H9 (cell line): ENCODE measurements at regions not wholly inside any gene's neighbourhood (a gene's known extent, or its start where the extent isn't known, plus 50 kb on each side); places are given as distances from the start of the nearest gene placed in this dataset.

Experiments
- DNase-seq: peaks from one replicate; pipeline ENCODE4 v3.0.0-alpha.2; 2017
- H2AFZ ChIP-seq: one replicate; pipeline ENCODE4 v1.6.1; 2013; ENCODE audit warnings: mild to moderate bottlenecking, low read length, control low read depth, moderate library complexity
- H2AK5ac ChIP-seq: 2 replicates; pipeline ENCODE4 v1.6.1; 2013; ENCODE audit warnings: low read length, control low read depth, mixed read lengths; ENCODE audit not compliant: insufficient read length
- H2BK120ac ChIP-seq: one replicate; pipeline ENCODE4 v1.6.1; 2013; ENCODE audit warnings: low read depth, mild to moderate bottlenecking, low read length, control low read depth, inconsistent platforms; ENCODE audit not compliant: poor library complexity, severe bottlenecking
- H2BK12ac ChIP-seq: 2 replicates; pipeline ENCODE4 v1.6.1; 2013; ENCODE audit warnings: low read length, control low read depth, mixed read lengths, low read depth; ENCODE audit not compliant: insufficient read length
- H2BK15ac ChIP-seq: 2 replicates; pipeline ENCODE4 v1.6.1; 2013; ENCODE audit warnings: low read depth, low read length, control low read depth
- H2BK20ac ChIP-seq: one replicate; pipeline ENCODE4 v1.6.1; 2013; ENCODE audit warnings: low read depth, mild to moderate bottlenecking, low read length, control low read depth, inconsistent platforms; ENCODE audit not compliant: poor library complexity, severe bottlenecking
- H2BK5ac ChIP-seq: 2 replicates; pipeline ENCODE4 v1.6.1; 2013; ENCODE audit warnings: low read length, control low read depth, mixed read lengths; ENCODE audit not compliant: insufficient read length
- H3K14ac ChIP-seq: 2 replicates; pipeline ENCODE4 v1.6.1; 2013; ENCODE audit warnings: low read length, control low read depth; ENCODE audit not compliant: insufficient read depth
- H3K18ac ChIP-seq: 2 replicates; pipeline ENCODE4 v1.6.1; 2013; ENCODE audit warnings: low read depth, mild to moderate bottlenecking, mixed read lengths, low read length, control low read depth; ENCODE audit not compliant: insufficient read length
- H3K23ac ChIP-seq: 2 replicates; pipeline ENCODE4 v1.6.1; 2013; ENCODE audit warnings: low read length, control low read depth, mixed read lengths, low read depth; ENCODE audit not compliant: insufficient read length
- H3K23me2 ChIP-seq: 2 replicates; pipeline ENCODE4 v1.6.1; 2013; ENCODE audit warnings: low read depth, mild to moderate bottlenecking, mixed read lengths, low read length, control low read depth; ENCODE audit not compliant: insufficient read length, poor library complexity, severe bottlenecking
- H3K27ac ChIP-seq: 2 replicates; pipeline ENCODE4 v1.5.1; 2013; ENCODE audit warnings: low read length, control low read depth, mixed read lengths, low read depth; ENCODE audit not compliant: insufficient read length
- H3K27me3 ChIP-seq: 2 replicates; pipeline ENCODE4 v1.6.1; 2013; ENCODE audit warnings: low read length, control low read depth, inconsistent platforms; ENCODE audit not compliant: insufficient read depth
- H3K4ac ChIP-seq: 2 replicates; pipeline ENCODE4 v1.6.1; 2013; ENCODE audit warnings: low read depth, mild to moderate bottlenecking, control low read depth, inconsistent platforms, low read length, moderate library complexity
- H3K4me1 ChIP-seq: 2 replicates; pipeline ENCODE4 v1.6.1; 2013; ENCODE audit warnings: low read length, control low read depth, inconsistent platforms; ENCODE audit not compliant: insufficient read depth
- H3K4me2 ChIP-seq: 2 replicates; pipeline ENCODE4 v1.6.1; 2013; ENCODE audit warnings: low read length, control low read depth, mixed read lengths; ENCODE audit not compliant: insufficient read length, insufficient read depth
- H3K56ac ChIP-seq: 2 replicates; pipeline ENCODE4 v1.6.1; 2013; ENCODE audit warnings: low read depth, mild to moderate bottlenecking, mixed read lengths, low read length, control low read depth; ENCODE audit not compliant: insufficient read length
- H3K79me1 ChIP-seq: 2 replicates; pipeline ENCODE4 v1.6.1; 2013; ENCODE audit warnings: low read depth, mild to moderate bottlenecking, moderate library complexity, low read length, control low read depth, inconsistent platforms; ENCODE audit not compliant: insufficient read depth, poor library complexity, severe bottlenecking
- H3K79me2 ChIP-seq: 2 replicates; pipeline ENCODE4 v1.6.1; 2013; ENCODE audit warnings: low read length, control low read depth, inconsistent platforms; ENCODE audit not compliant: insufficient read depth
- H3K9ac ChIP-seq: 2 replicates; pipeline ENCODE4 v1.6.1; 2013; ENCODE audit warnings: low read length, control low read depth, mixed read lengths; ENCODE audit not compliant: insufficient read length; ENCODE audit errors: extremely low read depth
- H3K9me3 ChIP-seq: one replicate; pipeline ENCODE4 v1.6.1; 2013; ENCODE audit warnings: low read depth, low read length, inconsistent platforms; ENCODE audit not compliant: control insufficient read depth
- H3T11ph ChIP-seq: one replicate; pipeline ENCODE4 v1.6.1; 2013; ENCODE audit warnings: mild to moderate bottlenecking, low read length, control low read depth, inconsistent platforms
- H4K20me1 ChIP-seq: one replicate; pipeline ENCODE4 v1.6.1; 2013; ENCODE audit not compliant: control insufficient read depth, insufficient read length, insufficient read depth
- H4K5ac ChIP-seq: 2 replicates; pipeline ENCODE4 v1.6.1; 2013; ENCODE audit warnings: low read depth, mild to moderate bottlenecking, mixed read lengths, low read length, control low read depth; ENCODE audit not compliant: insufficient read length
- H4K8ac ChIP-seq: replicated peaks from 2 replicates; pipeline ENCODE4 v1.6.1; 2013; ENCODE audit warnings: low read length, control low read depth, mixed read lengths, low read depth; ENCODE audit not compliant: insufficient read length
- H4K91ac ChIP-seq: 2 replicates; pipeline ENCODE4 v1.6.1; 2013; ENCODE audit warnings: low read depth, mild to moderate bottlenecking, moderate library complexity, mixed read lengths, low read length, control low read depth; ENCODE audit not compliant: insufficient read length
- H3K27ac Mint-ChIP-seq, 3 experiments: 2 replicates in 2 of 3; 3 replicates in 1 of 3; pipeline ENCODE4 v1.8.0; 2020 to 2021; ENCODE audit warnings: mixed read lengths in 3 of 3, mild to moderate bottlenecking in 1 of 3, moderate library complexity in 1 of 3
- H3K27me3 Mint-ChIP-seq: 2 replicates; pipeline ENCODE4 v1.8.0; 2021; ENCODE audit warnings: low read depth, mild to moderate bottlenecking, moderate library complexity, mixed read lengths
- H3K36me3 Mint-ChIP-seq, 3 experiments: 2 replicates in 2 of 3; 3 replicates in 1 of 3; pipeline ENCODE4 v1.8.0; 2020 to 2021; ENCODE audit warnings: low read depth in 3 of 3, mixed read lengths in 3 of 3; ENCODE audit not compliant: insufficient read depth in 1 of 3
- H3K4me1 Mint-ChIP-seq, 2 experiments: 2 replicates each; pipeline ENCODE4 v1.8.0; 2020; ENCODE audit warnings: mixed read lengths in 2 of 2
- H3K4me3 Mint-ChIP-seq, 2 experiments: 2 replicates in 1 of 2; 3 replicates in 1 of 2; pipeline ENCODE4 v1.8.0; 2020 to 2021; ENCODE audit warnings: mild to moderate bottlenecking in 2 of 2, mixed read lengths in 2 of 2, moderate library complexity in 1 of 2
- H3K9me3 Mint-ChIP-seq, 2 experiments: 2 replicates in 1 of 2; 3 replicates in 1 of 2; pipeline ENCODE4 v1.8.0; 2020; ENCODE audit warnings: mild to moderate bottlenecking in 2 of 2, mixed read lengths in 2 of 2, moderate library complexity in 1 of 2
- CTCF ChIP-seq: fragments of 200-600 bp; sonication (generic); conservative IDR thresholded peaks from 3 replicates; pipeline ENCODE4 v1.8.0; 2021; ENCODE audit warnings: antibody characterized with exemption, mild to moderate bottlenecking
- WGBS: extraction: QIAGEN DNeasy Blood & Tissue Kit; methylation state at CpG from one replicate; pipeline ENCODE4 v1.1.7; 2013; ENCODE audit warnings: missing lambda C conversion rate, low lambda C conversion rate, mixed read lengths; ENCODE audit not compliant: insufficient read length; ENCODE audit errors: extremely low coverage; 5-methylcytosine and 5-hydroxymethylcytosine counted together

- Histone ChIP-seq H3K14ac (no peak overlapping the region), H3K23me2 (no peaks in the 10 kb centered on the region), H3K9me3 (no peaks in the 10 kb centered on the region), H2BK20ac (no peak overlapping the region), H3K27me3 (no peaks in the 10 kb centered on the region), H3K56ac (no peak overlapping the region), H3K27ac (no peak overlapping the region), H3K23ac (no peak overlapping the region), H3K9ac (no peak overlapping the region), H3T11ph (no peak overlapping the region), H3K4ac (no peak overlapping the region), H3K4me1 (no peaks in the 10 kb centered on the region), H3K4me2 (no peak overlapping the region), H3K18ac (no peak overlapping the region), H2BK15ac (no peak overlapping the region), H2BK120ac (no peak overlapping the region), H3K79me2 (no peaks in the 10 kb centered on the region), H4K91ac (no peak overlapping the region), H4K8ac (no peak overlapping the region), H2AFZ (no peak overlapping the region), H4K5ac (no peak overlapping the region), H2AK5ac (no peak overlapping the region), H2BK12ac (no peak overlapping the region), H2BK5ac (no peak overlapping the region), H4K20me1 (no peaks in the 10 kb centered on the region), H3K79me1 (no peaks in the 10 kb centered on the region)
- H3K4me3 Mint-ChIP-seq: no peak overlapping the region; a peak in 1 of 5 replicates
- DNase-seq: no peak
- TF ChIP-seq CTCF: no peak
- no peak overlapping the region for H3K27ac Mint-ChIP-seq
- H3K27me3 Mint-ChIP-seq: no peaks in the 10 kb centered on the region; the same call in 1 of the 2 replicates
- no peaks in the 10 kb centered on the region; a peak in 1 of 5 replicates for H3K9me3 Mint-ChIP-seq
- WGBS: no CpG with 5 or more reads among the region's 7 CpGs
- no peaks in the 10 kb centered on the region; a peak in 1 of 7 replicates for H3K36me3 Mint-ChIP-seq
- peaks cover 7 to 14% of the 10 kb centered on the region in 2 experiments for H3K4me1 Mint-ChIP-seq
Measured at GRCh38 chr16:5966004-5966403, 868.4 kb upstream of the EEF2KMT start.
